Mesothelial cell of epicardium (in vitro differentiated cells): ENCODE measurements at regions not wholly inside any gene's neighbourhood (a gene's known extent, or its start where the extent isn't known, plus 50 kb on each side); places are given as distances from the start of the nearest gene placed in this dataset.
"Not testable (repeated sequence)": the region's sequence is repeated elsewhere in the genome, so short reads cannot be mapped to it uniquely, and the experiment has no call there.

ENCODE experiments used
- DNase-seq, 2 experiments: peaks; one replicate each; pipeline ENCODE4 v3.0.0; 2021; ENCODE audit warnings: low spot score in 2 of 2; ENCODE audit not compliant: unreplicated experiment in 2 of 2
- H3K27ac Mint-ChIP-seq: 2 replicates; pipeline ENCODE4 v1.8.0; 2021; ENCODE audit warnings: mixed read lengths
- H3K27me3 Mint-ChIP-seq: 2 replicates; pipeline ENCODE4 v1.8.0; 2021; ENCODE audit warnings: low read depth, mixed read lengths
- H3K36me3 Mint-ChIP-seq: 2 replicates; pipeline ENCODE4 v1.8.0; 2021; ENCODE audit warnings: mixed read lengths
- H3K4me1 Mint-ChIP-seq: 2 replicates; pipeline ENCODE4 v1.8.0; 2021; ENCODE audit warnings: mixed read lengths
- H3K4me3 Mint-ChIP-seq: 2 replicates; pipeline ENCODE4 v1.8.0; 2021; ENCODE audit warnings: mild to moderate bottlenecking, moderate library complexity, mixed read lengths
- H3K9me3 Mint-ChIP-seq: 2 replicates; pipeline ENCODE4 v1.8.0; 2021; ENCODE audit warnings: mixed read lengths
- CTCF ChIP-seq: fragments of 200-600 bp; sonication (generic); IDR thresholded peaks from one replicate; pipeline ENCODE4 v1.5.0; 2021; ENCODE audit warnings: antibody characterized with exemption; ENCODE audit not compliant: unreplicated experiment

GRCh38 chr4:66741081-66741480, 804.2 kb downstream of the CENPC start:
- peaks cover 12% of the 10 kb centered on the region for H3K9me3 Mint-ChIP-seq
- no peaks in the 10 kb centered on the region for H3K27me3 Mint-ChIP-seq
- no peak overlapping the region for H3K4me3 Mint-ChIP-seq
- DNase-seq: no peak
- peaks cover 4% of the 10 kb centered on the region for H3K4me1 Mint-ChIP-seq
- no peak for TF ChIP-seq CTCF
- no peak overlapping the region for H3K27ac Mint-ChIP-seq
- H3K36me3 Mint-ChIP-seq: no peaks in the 10 kb centered on the region

- H3K27me3 Mint-ChIP-seq: no peaks in the 10 kb centered on the region
- no peak for DNase-seq
- H3K4me3 Mint-ChIP-seq: no peak overlapping the region
- peaks cover 17% of the 10 kb centered on the region for H3K9me3 Mint-ChIP-seq
- no peaks in the 10 kb centered on the region for H3K36me3 Mint-ChIP-seq
- TF ChIP-seq CTCF: no peak
- peaks cover 4% of the 10 kb centered on the region for H3K4me1 Mint-ChIP-seq
- H3K27ac Mint-ChIP-seq: no peak overlapping the region
These were observed 808.7 kb downstream of the CENPC start for GRCh38 chr4:66736606-66737005.

GRCh38 chr4:66728280-66728679, 817.0 kb downstream of the CENPC start:
- H3K36me3 Mint-ChIP-seq: no peaks in the 10 kb centered on the region
- peaks cover 6% of the 10 kb centered on the region for H3K9me3 Mint-ChIP-seq
- TF ChIP-seq CTCF: no peak
- no peak overlapping the region for H3K4me3 Mint-ChIP-seq
- H3K27me3 Mint-ChIP-seq: no peaks in the 10 kb centered on the region
- DNase-seq: no peak
- no peak overlapping the region for H3K27ac Mint-ChIP-seq
- peaks cover 6% of the 10 kb centered on the region for H3K4me1 Mint-ChIP-seq

- H3K36me3 Mint-ChIP-seq, H3K27ac Mint-ChIP-seq, H3K4me3 Mint-ChIP-seq, H3K27me3 Mint-ChIP-seq, H3K4me1 Mint-ChIP-seq, DNase-seq: not testable (repeated sequence)
- H3K9me3 Mint-ChIP-seq: peaks cover 11% of the 10 kb centered on the region
These were observed 832.9 kb downstream of the CENPC start for GRCh38 chr4:66712301-66712921.

GRCh38 chr4:66704243-66704642, 841.1 kb downstream of the CENPC start:
- TF ChIP-seq CTCF: no peak
- H3K27me3 Mint-ChIP-seq: no peaks in the 10 kb centered on the region
- H3K4me1 Mint-ChIP-seq: peaks cover 4% of the 10 kb centered on the region
- no peak overlapping the region for H3K4me3 Mint-ChIP-seq
- no peaks in the 10 kb centered on the region for H3K36me3 Mint-ChIP-seq
- no peak overlapping the region for H3K27ac Mint-ChIP-seq
- DNase-seq: no peak
- no peaks in the 10 kb centered on the region for H3K9me3 Mint-ChIP-seq

- Mint-ChIP-seq H3K4me3 (no peak overlapping the region), H3K27me3 (no peaks in the 10 kb centered on the region), H3K27ac (no peak overlapping the region), H3K4me1 (peaks cover 15% of the 10 kb centered on the region), H3K9me3 (peaks cover 11% of the 10 kb centered on the region), H3K36me3 (no peaks in the 10 kb centered on the region)
- no peak for TF ChIP-seq CTCF
- no peak for DNase-seq
These were observed 850.6 kb downstream of the CENPC start for GRCh38 chr4:66694739-66695138.
